ENCODE measurements at regions not wholly inside any gene's neighbourhood (a gene's known extent, or its start where the extent isn't known, plus 50 kb on each side); places are given as distances from the start of the nearest gene placed in this dataset.

DNA sequence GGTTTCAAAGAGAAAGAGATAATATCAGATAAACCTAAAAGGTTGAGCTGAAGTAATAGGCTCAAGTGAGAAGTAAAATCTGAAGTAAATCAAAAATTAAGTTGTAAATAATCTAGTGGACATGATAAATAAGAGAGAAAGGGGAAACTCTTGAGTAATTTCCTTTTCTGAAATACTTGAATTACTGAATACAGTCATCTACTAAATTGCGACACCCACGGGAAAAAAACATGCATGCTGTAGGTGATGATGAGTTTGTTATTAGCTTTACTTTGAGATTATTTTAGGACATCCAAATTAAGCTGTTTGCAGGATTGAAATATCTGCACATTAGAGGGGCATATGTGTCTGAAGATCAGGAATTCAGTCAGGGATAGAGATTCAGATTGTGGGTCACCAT lies 50.0 kb upstream of the CARD18 start:
- TF ChIP-seq, protein P1, sequence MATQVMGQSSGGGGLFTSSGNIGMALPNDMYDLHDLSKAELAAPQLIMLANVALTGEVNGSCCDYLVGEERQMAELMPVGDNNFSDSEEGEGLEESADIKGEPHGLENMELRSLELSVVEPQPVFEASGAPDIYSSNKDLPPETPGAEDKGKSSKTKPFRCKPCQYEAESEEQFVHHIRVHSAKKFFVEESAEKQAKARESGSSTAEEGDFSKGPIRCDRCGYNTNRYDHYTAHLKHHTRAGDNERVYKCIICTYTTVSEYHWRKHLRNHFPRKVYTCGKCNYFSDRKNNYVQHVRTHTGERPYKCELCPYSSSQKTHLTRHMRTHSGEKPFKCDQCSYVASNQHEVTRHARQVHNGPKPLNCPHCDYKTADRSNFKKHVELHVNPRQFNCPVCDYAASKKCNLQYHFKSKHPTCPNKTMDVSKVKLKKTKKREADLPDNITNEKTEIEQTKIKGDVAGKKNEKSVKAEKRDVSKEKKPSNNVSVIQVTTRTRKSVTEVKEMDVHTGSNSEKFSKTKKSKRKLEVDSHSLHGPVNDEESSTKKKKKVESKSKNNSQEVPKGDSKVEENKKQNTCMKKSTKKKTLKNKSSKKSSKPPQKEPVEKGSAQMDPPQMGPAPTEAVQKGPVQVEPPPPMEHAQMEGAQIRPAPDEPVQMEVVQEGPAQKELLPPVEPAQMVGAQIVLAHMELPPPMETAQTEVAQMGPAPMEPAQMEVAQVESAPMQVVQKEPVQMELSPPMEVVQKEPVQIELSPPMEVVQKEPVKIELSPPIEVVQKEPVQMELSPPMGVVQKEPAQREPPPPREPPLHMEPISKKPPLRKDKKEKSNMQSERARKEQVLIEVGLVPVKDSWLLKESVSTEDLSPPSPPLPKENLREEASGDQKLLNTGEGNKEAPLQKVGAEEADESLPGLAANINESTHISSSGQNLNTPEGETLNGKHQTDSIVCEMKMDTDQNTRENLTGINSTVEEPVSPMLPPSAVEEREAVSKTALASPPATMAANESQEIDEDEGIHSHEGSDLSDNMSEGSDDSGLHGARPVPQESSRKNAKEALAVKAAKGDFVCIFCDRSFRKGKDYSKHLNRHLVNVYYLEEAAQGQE (IDR thresholded peaks at IDR 0.05; ENCODE audit: low read depth) = no peak
- no peaks in the 10 kb centered on the region for H3K9me2 ChIP-seq (ENCODE audit: insufficient read depth)
- no peak for DNase-seq (ENCODE audit: low read depth, low spot score)
- intact Hi-C loops (cut with micrococcal nuclease) = no loop called here
- CTCF ChIA-PET = no interaction called here
- no peak overlapping the region for H3K4me3 ChIP-seq (replicated peaks in 1 of 2; ENCODE audit: low read depth in 1 of 2, low read length in 2 of 2)
- H4K20me1 ChIP-seq (ENCODE audit: insufficient read depth) = no peaks in the 10 kb centered on the region
- no peak overlapping the region for H3K27ac ChIP-seq (ENCODE audit: low read depth, low read length)
- RAD21 ChIA-PET (ENCODE audit: low non-redundant PET in 1 of 2, low total read pairs in 2 of 2, uncharacterized antibody in 2 of 2, unreplicated experiment in 2 of 2) = no interaction called here
- no peak overlapping the region for H2AFZ ChIP-seq (ENCODE audit: low read depth, low read length, poor library complexity, severe bottlenecking)
- POLR2A ChIA-PET = no interaction called here
- no peaks in the 10 kb centered on the region for H3K4me1 ChIP-seq (ENCODE audit: control insufficient read depth in 1 of 2, insufficient read depth in 2 of 2, low read length in 2 of 2)
- H3K4me2 ChIP-seq (ENCODE audit: low read length) = no peak overlapping the region
- H3K9ac ChIP-seq (ENCODE audit: low read length) = no peak overlapping the region
- BruUV-seq (replicated peaks) = no TSS peak
- H3K36me3 ChIP-seq (ENCODE audit: control insufficient read depth in 1 of 2, insufficient read depth in 2 of 2, low read length in 2 of 2) = no peaks in the 10 kb centered on the region
- H3K79me2 ChIP-seq (ENCODE audit: insufficient read depth, low read length) = no peaks in the 10 kb centered on the region
- ATAC-seq = no peak
- no peaks in the 10 kb centered on the region for H3K9me3 ChIP-seq (ENCODE audit: control insufficient read depth in 1 of 2, insufficient read depth in 1 of 2, low read depth in 1 of 2, low read length in 2 of 2)
- no peaks in the 10 kb centered on the region for H3K27me3 ChIP-seq (ENCODE audit: insufficient read depth, low read length)

All from HCT116 (cell line).